Smooth muscle cell (in vitro differentiated cells): ENCODE measurements at regions not wholly inside any gene's neighbourhood (a gene's known extent, or its start where the extent isn't known, plus 50 kb on each side); places are given as distances from the start of the nearest gene placed in this dataset.

ENCODE experiments used
- DNase-seq: peaks from one replicate; lab custom pipeline; 2025; ENCODE audit not compliant: unreplicated experiment; lab: John Stamatoyannopoulos, UW
- H2AFZ ChIP-seq: fragments of 200-600 bp; sonication (generic); 2 replicates; pipeline ENCODE4 v1.6.0; 2016; ENCODE audit warnings: antibody characterized with exemption, low read depth, mild to moderate bottlenecking
- H3F3A ChIP-seq: fragments of 200-600 bp; sonication (generic); 2 replicates; pipeline ENCODE4 v1.6.0; 2017; ENCODE audit warnings: antibody characterized with exemption, low read depth
- H3K27ac ChIP-seq: fragments of 200-600 bp; sonication (generic); 2 replicates; pipeline ENCODE4 v1.5.1; 2016; ENCODE audit warnings: low read depth, mild to moderate bottlenecking
- H3K27me3 ChIP-seq: fragments of 200-600 bp; sonication (generic); 2 replicates; pipeline ENCODE4 v1.6.1; 2016; ENCODE audit warnings: low read depth, mild to moderate bottlenecking
- H3K36me3 ChIP-seq: fragments of 200-600 bp; sonication (generic); 2 replicates; pipeline ENCODE4 v1.5.1; 2016; ENCODE audit warnings: low read depth
- H3K4me1 ChIP-seq: fragments of 200-600 bp; sonication (generic); 2 replicates; pipeline ENCODE4 v1.5.1; 2016; ENCODE audit warnings: low read depth
- H3K4me2 ChIP-seq: fragments of 200-600 bp; sonication (generic); 2 replicates; pipeline ENCODE4 v1.6.0; 2016; ENCODE audit warnings: mild to moderate bottlenecking
- H3K4me3 ChIP-seq: fragments of 200-600 bp; sonication (generic); 2 replicates; pipeline ENCODE4 v1.5.1; 2016; ENCODE audit warnings: mild to moderate bottlenecking
- H3K79me2 ChIP-seq: fragments of 200-600 bp; sonication (generic); 2 replicates; pipeline ENCODE4 v1.6.0; 2016; ENCODE audit warnings: low read depth, mild to moderate bottlenecking
- H3K9ac ChIP-seq: fragments of 200-600 bp; sonication (generic); 2 replicates; pipeline ENCODE4 v1.6.0; 2016; ENCODE audit warnings: low read depth
- H3K9me3 ChIP-seq: fragments of 200-600 bp; sonication (generic); replicated peaks from 2 replicates; pipeline ENCODE4 v1.5.1; 2016; ENCODE audit warnings: low read depth
- H4K20me1 ChIP-seq: fragments of 200-600 bp; sonication (generic); 2 replicates; pipeline ENCODE4 v1.6.0; 2016; ENCODE audit warnings: low read depth
- WGBS: methylation state at CpG from one replicate; pipeline ENCODE4 v1.1.7; 2016; ENCODE audit warnings: low lambda C conversion rate; 5-methylcytosine and 5-hydroxymethylcytosine counted together
- TF ChIP-seq, protein P1 (sequence below): fragments of 200-600 bp; sonication (generic); IDR thresholded peaks from 2 replicates; pipeline ENCODE4 v1.5.1; 2017; ENCODE audit warnings: borderline replicate concordance, mild to moderate bottlenecking, antibody characterized with exemption; ENCODE audit not compliant: insufficient read depth, poor library complexity, severe bottlenecking

DNA sequence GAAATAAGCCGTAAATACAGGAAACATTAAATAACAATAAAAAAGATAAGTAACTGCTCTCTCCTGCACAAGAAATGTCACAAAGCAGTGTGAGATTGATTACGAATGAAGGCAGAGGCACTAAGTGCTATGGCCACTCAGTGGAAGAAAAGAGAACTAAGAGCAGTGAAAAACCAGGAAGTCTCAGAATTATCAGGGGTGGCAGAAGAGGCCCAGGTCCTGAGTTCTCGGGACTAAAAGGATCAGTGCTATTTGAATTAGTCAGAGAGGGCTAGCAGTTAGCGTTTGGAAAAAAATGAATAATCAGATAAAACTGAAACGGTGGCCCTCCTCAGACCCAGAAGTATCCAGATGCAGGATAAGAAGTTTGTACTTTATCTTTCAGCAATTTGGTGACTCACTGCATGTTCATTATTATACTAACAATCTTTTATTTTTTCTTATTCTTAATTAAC is 367.1 kb downstream of the ZEB2 start:
- Histone ChIP-seq H3K4me1 (peaks cover 7% of the 10 kb centered on the region), H2AFZ (peak overlapping the region; percentile 24), H3K9me3 (no peaks in the 10 kb centered on the region), H3K36me3 (no peaks in the 10 kb centered on the region), H3F3A (no peaks in the 10 kb centered on the region), H3K79me2 (no peaks in the 10 kb centered on the region), H3K9ac (peak overlapping the region; percentile 14), H3K4me2 (peak overlapping the region; percentile 70), H4K20me1 (no peaks in the 10 kb centered on the region), H3K27ac (peak overlapping the region; percentile 72), H3K27me3 (no peaks in the 10 kb centered on the region), H3K4me3 (no peak overlapping the region)
- TF ChIP-seq, protein P1, sequence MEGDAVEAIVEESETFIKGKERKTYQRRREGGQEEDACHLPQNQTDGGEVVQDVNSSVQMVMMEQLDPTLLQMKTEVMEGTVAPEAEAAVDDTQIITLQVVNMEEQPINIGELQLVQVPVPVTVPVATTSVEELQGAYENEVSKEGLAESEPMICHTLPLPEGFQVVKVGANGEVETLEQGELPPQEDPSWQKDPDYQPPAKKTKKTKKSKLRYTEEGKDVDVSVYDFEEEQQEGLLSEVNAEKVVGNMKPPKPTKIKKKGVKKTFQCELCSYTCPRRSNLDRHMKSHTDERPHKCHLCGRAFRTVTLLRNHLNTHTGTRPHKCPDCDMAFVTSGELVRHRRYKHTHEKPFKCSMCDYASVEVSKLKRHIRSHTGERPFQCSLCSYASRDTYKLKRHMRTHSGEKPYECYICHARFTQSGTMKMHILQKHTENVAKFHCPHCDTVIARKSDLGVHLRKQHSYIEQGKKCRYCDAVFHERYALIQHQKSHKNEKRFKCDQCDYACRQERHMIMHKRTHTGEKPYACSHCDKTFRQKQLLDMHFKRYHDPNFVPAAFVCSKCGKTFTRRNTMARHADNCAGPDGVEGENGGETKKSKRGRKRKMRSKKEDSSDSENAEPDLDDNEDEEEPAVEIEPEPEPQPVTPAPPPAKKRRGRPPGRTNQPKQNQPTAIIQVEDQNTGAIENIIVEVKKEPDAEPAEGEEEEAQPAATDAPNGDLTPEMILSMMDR: no peak
- no peak for DNase-seq
- WGBS: 14% methylated on average over 5 of the region's 5 CpGs

GRCh38 chr2:144151851-144152250 is 368.1 kb downstream of the ZEB2 start:
- no peaks in the 10 kb centered on the region for H3F3A ChIP-seq
- 65% methylated on average over 2 of the region's 2 CpGs for WGBS
- H3K4me3 ChIP-seq: no peak overlapping the region
- no peak overlapping the region for H3K9ac ChIP-seq
- H3K27ac ChIP-seq: no peak overlapping the region
- H3K36me3 ChIP-seq: no peaks in the 10 kb centered on the region
- H3K4me1 ChIP-seq: peaks cover 7% of the 10 kb centered on the region
- no peak overlapping the region for H3K4me2 ChIP-seq
- TF ChIP-seq, protein P1: no peak
- H3K79me2 ChIP-seq: no peaks in the 10 kb centered on the region
- no peak for DNase-seq
- H4K20me1 ChIP-seq: no peaks in the 10 kb centered on the region
- no peaks in the 10 kb centered on the region for H3K27me3 ChIP-seq
- H3K9me3 ChIP-seq: no peaks in the 10 kb centered on the region
- H2AFZ ChIP-seq: no peak overlapping the region

DNA sequence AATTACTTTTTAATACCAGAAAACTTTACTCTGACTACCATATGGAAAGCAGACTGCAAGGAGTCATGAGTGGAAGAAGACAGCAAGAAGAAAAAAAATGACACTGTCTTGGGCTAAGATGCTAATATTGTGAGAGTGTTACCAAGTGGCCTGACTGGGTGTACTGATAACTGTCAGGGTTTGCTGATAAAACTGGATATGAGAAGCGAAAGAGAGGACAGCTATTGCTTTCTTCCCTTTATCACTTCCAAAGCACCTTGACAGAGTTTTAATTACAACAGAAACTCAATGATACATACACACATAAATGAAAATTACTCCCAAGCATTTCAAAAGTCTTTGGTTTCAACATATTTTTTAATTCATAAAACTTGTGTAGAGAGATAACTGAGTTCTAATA is 368.5 kb downstream of the ZEB2 start:
- H3K4me3 ChIP-seq: no peak overlapping the region
- DNase-seq: no peak
- 58% methylated on average over 1 of the region's 1 CpG for WGBS
- no peak overlapping the region for H3K4me2 ChIP-seq
- TF ChIP-seq, protein P1: no peak
- no peaks in the 10 kb centered on the region for H4K20me1 ChIP-seq
- H3K79me2 ChIP-seq: no peaks in the 10 kb centered on the region
- H3K9me3 ChIP-seq: no peaks in the 10 kb centered on the region
- peaks cover 7% of the 10 kb centered on the region for H3K4me1 ChIP-seq
- H3K27me3 ChIP-seq: no peaks in the 10 kb centered on the region
- no peak overlapping the region for H2AFZ ChIP-seq
- no peak overlapping the region for H3K27ac ChIP-seq
- H3F3A ChIP-seq: no peaks in the 10 kb centered on the region
- H3K36me3 ChIP-seq: no peaks in the 10 kb centered on the region
- H3K9ac ChIP-seq: no peak overlapping the region

DNA sequence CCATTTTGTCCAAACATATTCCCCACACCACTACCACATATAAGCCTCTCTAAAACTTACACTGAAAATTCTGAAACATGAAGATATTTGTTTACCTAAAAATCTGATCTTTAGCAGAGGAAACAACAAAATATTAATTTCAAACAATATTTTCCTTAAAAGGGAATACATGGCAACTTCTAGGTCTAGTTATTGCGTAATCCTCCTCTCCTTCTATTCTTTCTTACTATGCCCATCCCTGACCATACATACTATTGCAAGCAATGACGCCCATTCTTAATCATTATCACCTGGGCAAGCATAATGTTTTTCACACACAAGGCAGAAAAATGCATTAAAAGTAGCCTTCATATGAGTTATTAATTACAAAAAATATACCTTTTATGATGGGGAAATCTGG is 372.6 kb downstream of the ZEB2 start:
- Histone ChIP-seq H3K4me2 (no peak overlapping the region), H3K4me1 (peaks cover 1% of the 10 kb centered on the region), H3F3A (no peaks in the 10 kb centered on the region), H3K79me2 (no peaks in the 10 kb centered on the region), H3K27me3 (no peaks in the 10 kb centered on the region), H4K20me1 (no peaks in the 10 kb centered on the region), H2AFZ (no peak overlapping the region), H3K9ac (no peak overlapping the region), H3K4me3 (no peak overlapping the region), H3K27ac (no peak overlapping the region), H3K9me3 (no peaks in the 10 kb centered on the region), H3K36me3 (no peaks in the 10 kb centered on the region)
- TF ChIP-seq, protein P1: no peak
- WGBS: 81% methylated on average over 2 of the region's 2 CpGs
- DNase-seq: no peak
